ENCODE measurements at regions not wholly inside any gene's neighbourhood (a gene's known extent, or its start where the extent isn't known, plus 50 kb on each side); places are given as distances from the start of the nearest gene placed in this dataset.

GRCh38 chr1:184153731-184154130, 102.2 kb downstream of the TSEN15 start:
- TF ChIP-seq CTCF (IDR thresholded peaks at IDR 0.05) (no peak), POLR2A (IDR thresholded peaks at IDR 0.05) (no peak)

Measured in testis (tissue), 2 donors.